ENCODE measurements at regions not wholly inside any gene's neighbourhood (a gene's known extent, or its start where the extent isn't known, plus 50 kb on each side); places are given as distances from the start of the nearest gene placed in this dataset.

- H3K4me1 ChIP-seq, result 0 out of 20 replicates have a peak, but pooled peaks cover 0 to 5% (median 0%) of the 10 kb centered on the region in 10 experiments
- no peaks in the 10 kb centered on the region for H3K27me3 ChIP-seq
- no peaks in the 10 kb centered on the region for H3K36me3 ChIP-seq
- no peaks in the 10 kb centered on the region for H4K20me1 ChIP-seq
- H3K4me3 ChIP-seq, result no peak overlapping the region
- H3K27ac ChIP-seq, result no peak overlapping the region
- H3K4me2 ChIP-seq, result no peak overlapping the region
- no peak for TF ChIP-seq Cebpa-rat (IDR thresholded peaks at IDR 0.05)
- H3K9me3 ChIP-seq (replicated peaks in 1 of 11), result no peaks in the 10 kb centered on the region
- no peak overlapping the region for H3K9ac ChIP-seq
These were observed 210.1 kb upstream of the TBX3 start for GRCh38 chr12:114894076-114894475.

DNA sequence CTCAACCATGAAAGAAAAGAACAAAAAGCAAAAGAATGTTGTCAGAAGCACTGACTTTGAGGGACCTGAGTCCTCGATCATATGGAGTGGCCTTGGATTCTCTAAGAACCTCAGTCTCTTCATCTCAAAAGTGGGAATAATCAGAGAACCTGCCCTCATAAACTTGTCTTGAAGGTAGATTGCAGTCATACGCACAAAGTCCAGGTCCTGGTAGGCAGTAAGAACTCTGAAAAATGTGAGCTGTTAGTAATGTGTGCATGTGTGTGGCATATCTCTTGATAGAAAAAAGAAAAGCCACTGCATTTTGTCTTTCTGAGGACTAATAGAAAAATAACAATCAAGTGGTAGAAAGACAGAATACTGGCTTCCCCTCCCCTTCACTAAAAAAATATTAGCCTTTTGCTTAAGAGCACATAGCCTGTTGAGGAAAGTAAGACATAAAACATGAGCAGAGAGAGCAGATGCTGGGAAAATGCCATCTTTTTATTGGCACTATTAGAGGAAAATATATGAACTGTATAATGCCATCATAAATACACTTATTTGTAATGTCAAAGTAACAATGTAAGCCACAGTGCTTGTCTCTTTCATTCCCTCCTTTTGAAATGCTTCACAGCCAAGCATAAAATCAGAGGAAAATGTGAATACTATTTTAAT is 205.1 kb upstream of the TBX3 start:
- Histone ChIP-seq H3K9me3 (replicated peaks in 1 of 11) (no peaks in the 10 kb centered on the region), H3K9ac (no peak overlapping the region), H3K27me3 (no peaks in the 10 kb centered on the region), H3K36me3 (no peaks in the 10 kb centered on the region), H3K4me2 (no peak overlapping the region), H3K4me3 (no peak overlapping the region), H3K4me1 (no peaks in the 10 kb centered on the region), H4K20me1 (no peaks in the 10 kb centered on the region), H3K27ac (no peak overlapping the region)
- TF ChIP-seq Cebpa-rat (IDR thresholded peaks at IDR 0.05), result no peak

- TF ChIP-seq Cebpa-rat (IDR thresholded peaks at IDR 0.05), result no peak
- H3K27me3 ChIP-seq, result no peaks in the 10 kb centered on the region
- no peak overlapping the region for H3K4me2 ChIP-seq
- H3K9me3 ChIP-seq (replicated peaks in 1 of 11), result no peaks in the 10 kb centered on the region
- no peaks in the 10 kb centered on the region for H4K20me1 ChIP-seq
- H3K4me3 ChIP-seq, result no peak overlapping the region
- H3K4me1 ChIP-seq, result no peaks in the 10 kb centered on the region
- H3K36me3 ChIP-seq, result no peaks in the 10 kb centered on the region
- no peak overlapping the region for H3K9ac ChIP-seq
- H3K27ac ChIP-seq, result no peak overlapping the region
These were observed 204.5 kb upstream of the TBX3 start for GRCh38 chr12:114888448-114888847.

DNA sequence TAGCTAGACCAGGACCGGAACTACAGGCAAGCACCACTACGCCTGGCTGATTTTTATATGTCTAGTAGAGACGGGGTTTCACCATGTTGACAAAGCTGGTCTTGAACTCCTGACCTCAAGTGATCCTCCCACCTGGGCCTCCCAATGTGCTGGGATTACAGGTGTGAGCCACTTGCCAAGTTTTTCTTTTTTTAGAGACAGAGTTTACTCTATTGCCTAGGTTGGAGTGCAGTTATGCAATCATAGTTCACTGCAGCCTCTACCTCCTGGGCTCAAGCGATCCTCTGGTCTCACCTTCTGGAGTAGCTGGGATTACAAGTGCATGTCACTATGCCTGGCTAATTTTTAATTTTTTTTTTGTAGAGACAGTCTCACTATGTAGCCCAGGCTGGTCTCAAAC is 201.5 kb upstream of the TBX3 start:
- Histone ChIP-seq H3K4me3 (no peak overlapping the region), H3K4me2 (no peak overlapping the region), H3K9me3 (replicated peaks in 1 of 11) (no peaks in the 10 kb centered on the region), H3K36me3 (no peaks in the 10 kb centered on the region), H3K4me1 (no peaks in the 10 kb centered on the region), H3K27me3 (no peaks in the 10 kb centered on the region), H3K27ac (no peak overlapping the region), H4K20me1 (no peaks in the 10 kb centered on the region), H3K9ac (no peak overlapping the region)
- peak in 1 of 11 experiments; percentile 24; a peak in 1 of 22 replicates for TF ChIP-seq Cebpa-rat (IDR thresholded peaks at IDR 0.05)

DNA sequence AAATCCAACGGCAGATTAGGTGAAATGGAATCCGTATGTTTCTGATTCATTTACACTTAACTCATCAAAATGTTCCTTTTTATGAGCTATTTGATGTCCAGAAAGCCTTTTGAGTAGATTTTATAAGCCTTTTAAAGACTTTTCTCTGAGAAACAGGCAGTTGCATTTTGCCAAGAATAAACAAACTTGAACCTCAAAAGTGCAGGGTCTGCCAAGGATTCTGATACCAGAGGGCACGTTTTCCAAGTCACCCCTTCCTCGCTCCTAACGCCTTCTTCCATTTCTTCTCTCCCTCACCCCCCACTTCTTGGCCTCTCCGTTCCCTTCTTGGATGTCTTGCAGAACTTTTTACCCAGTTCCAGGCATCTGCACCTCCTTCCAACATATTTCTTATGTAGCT is 200.6 kb upstream of the TBX3 start:
- Histone ChIP-seq H3K9me3 (replicated peaks in 1 of 11) (no peaks in the 10 kb centered on the region), H3K36me3 (no peaks in the 10 kb centered on the region), H3K4me3 (no peak overlapping the region), H4K20me1 (no peaks in the 10 kb centered on the region), H3K27me3 (no peaks in the 10 kb centered on the region), H3K9ac (no peak overlapping the region), H3K27ac (no peak overlapping the region), H3K4me1 (no peaks in the 10 kb centered on the region), H3K4me2 (no peak overlapping the region)
- TF ChIP-seq Cebpa-rat (IDR thresholded peaks at IDR 0.05), result no peak

DNA sequence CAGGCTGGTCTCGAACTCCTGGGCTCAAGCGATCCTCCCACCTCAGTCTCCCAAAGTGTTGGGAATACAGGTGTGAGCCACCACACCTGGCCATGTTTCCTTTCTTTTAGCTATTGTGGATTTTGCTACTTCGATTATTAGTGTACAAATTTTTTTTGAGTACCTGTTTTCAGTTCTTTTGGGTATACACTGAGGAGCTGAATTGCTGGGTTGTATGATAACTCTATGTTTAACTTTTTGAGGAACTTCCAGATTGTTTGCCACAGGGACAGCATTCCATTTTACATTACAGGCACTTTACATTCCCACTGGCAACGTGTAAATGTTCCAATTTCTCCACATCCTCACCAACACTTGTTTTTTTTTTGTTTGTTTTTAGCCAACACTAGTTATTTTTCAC is 198.1 kb upstream of the TBX3 start:
- Histone ChIP-seq H3K36me3 (no peaks in the 10 kb centered on the region), H3K4me2 (no peak overlapping the region), H3K27me3 (no peaks in the 10 kb centered on the region), H3K9me3 (replicated peaks in 1 of 11) (no peaks in the 10 kb centered on the region), H4K20me1 (no peaks in the 10 kb centered on the region), H3K9ac (no peak overlapping the region), H3K27ac (no peak overlapping the region), H3K4me1 (no peaks in the 10 kb centered on the region), H3K4me3 (no peak overlapping the region)
- TF ChIP-seq Cebpa-rat (IDR thresholded peaks at IDR 0.05), result no peak

- no peak overlapping the region for H3K4me2 ChIP-seq
- peaks cover 0 to 10% (median 0%) of the 10 kb centered on the region in 10 experiments; a peak in 2 of 20 replicates for H3K4me1 ChIP-seq
- H3K36me3 ChIP-seq, result no peaks in the 10 kb centered on the region
- H3K9ac ChIP-seq, result no peak overlapping the region
- H3K27ac ChIP-seq, result no peak overlapping the region
- no peaks in the 10 kb centered on the region for H3K27me3 ChIP-seq
- no peak for TF ChIP-seq Cebpa-rat (IDR thresholded peaks at IDR 0.05)
- no peaks in the 10 kb centered on the region for H4K20me1 ChIP-seq
- H3K9me3 ChIP-seq (replicated peaks in 1 of 11), result no peaks in the 10 kb centered on the region
- no peak overlapping the region for H3K4me3 ChIP-seq
These were observed 195.4 kb upstream of the TBX3 start for GRCh38 chr12:114879354-114879753.

- no peak overlapping the region for H3K9ac ChIP-seq
- peaks cover 0 to 10% (median 0%) of the 10 kb centered on the region in 10 experiments; a peak in 3 of 20 replicates for H3K4me1 ChIP-seq
- no peak overlapping the region for H3K4me3 ChIP-seq
- H3K36me3 ChIP-seq, result no peaks in the 10 kb centered on the region
- no peaks in the 10 kb centered on the region for H4K20me1 ChIP-seq
- TF ChIP-seq Cebpa-rat (IDR thresholded peaks at IDR 0.05), result no peak
- H3K27me3 ChIP-seq, result no peaks in the 10 kb centered on the region
- H3K9me3 ChIP-seq (replicated peaks in 1 of 11), result no peaks in the 10 kb centered on the region
- H3K27ac ChIP-seq, result no peak overlapping the region
- no peak overlapping the region for H3K4me2 ChIP-seq
These were observed 194.8 kb upstream of the TBX3 start for GRCh38 chr12:114878781-114879180.

- TF ChIP-seq Cebpa-rat (IDR thresholded peaks at IDR 0.05), result no peak
- H3K36me3 ChIP-seq, result no peaks in the 10 kb centered on the region
- no peak overlapping the region for H3K4me3 ChIP-seq
- no peaks in the 10 kb centered on the region for H3K27me3 ChIP-seq
- H4K20me1 ChIP-seq, result no peaks in the 10 kb centered on the region
- H3K4me2 ChIP-seq, result no peak overlapping the region
- H3K9me3 ChIP-seq (replicated peaks in 1 of 11), result no peaks in the 10 kb centered on the region
- H3K4me1 ChIP-seq, result peaks cover 0 to 10% (median 2%) of the 10 kb centered on the region in 10 experiments; a peak in 5 of 20 replicates
- no peak overlapping the region for H3K27ac ChIP-seq
- no peak overlapping the region for H3K9ac ChIP-seq
These were observed 193.1 kb upstream of the TBX3 start for GRCh38 chr12:114876968-114877680.

DNA sequence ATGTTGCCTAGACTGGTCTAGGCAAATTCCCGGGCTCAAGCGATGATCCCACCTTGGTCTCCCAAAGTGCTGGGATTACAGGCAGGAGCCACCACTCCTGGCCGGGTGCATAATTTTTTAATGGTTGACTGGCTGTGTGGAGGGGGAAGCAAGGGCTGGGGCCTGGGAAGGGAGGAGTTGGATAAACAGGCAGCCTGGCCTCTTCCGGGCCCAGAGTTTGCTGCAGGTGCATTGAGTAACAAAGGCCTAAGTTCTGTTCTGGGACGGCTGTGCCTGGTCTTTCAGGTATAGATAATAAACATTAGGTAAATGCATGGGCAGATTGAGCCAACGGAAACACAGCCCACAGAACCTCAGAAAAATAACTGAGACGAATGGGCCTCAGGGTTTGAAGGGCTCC is 191.3 kb upstream of the TBX3 start:
- Histone ChIP-seq H3K9ac (no peak overlapping the region), H3K4me3 (no peak overlapping the region), H3K36me3 (no peaks in the 10 kb centered on the region), H3K9me3 (replicated peaks in 1 of 11) (no peaks in the 10 kb centered on the region), H3K4me2 (peak overlapping the region in 1 of 11 experiments; percentile 16; a peak in 1 of 22 replicates), H3K27ac (no peak overlapping the region), H4K20me1 (no peaks in the 10 kb centered on the region), H3K4me1 (peaks cover 0 to 10% (median 2%) of the 10 kb centered on the region in 10 experiments; a peak in 5 of 20 replicates), H3K27me3 (no peaks in the 10 kb centered on the region)
- TF ChIP-seq Cebpa-rat (IDR thresholded peaks at IDR 0.05), result no peak

Data from BLaER1 treated with 17β-estradiol and CSF1 and Interleukin-3, amounts not matched to agents 10 nM and 100 nM (cell line).